ENCODE measurements at regions not wholly inside any gene's neighbourhood (a gene's known extent, or its start where the extent isn't known, plus 50 kb on each side); places are given as distances from the start of the nearest gene placed in this dataset.

DNA sequence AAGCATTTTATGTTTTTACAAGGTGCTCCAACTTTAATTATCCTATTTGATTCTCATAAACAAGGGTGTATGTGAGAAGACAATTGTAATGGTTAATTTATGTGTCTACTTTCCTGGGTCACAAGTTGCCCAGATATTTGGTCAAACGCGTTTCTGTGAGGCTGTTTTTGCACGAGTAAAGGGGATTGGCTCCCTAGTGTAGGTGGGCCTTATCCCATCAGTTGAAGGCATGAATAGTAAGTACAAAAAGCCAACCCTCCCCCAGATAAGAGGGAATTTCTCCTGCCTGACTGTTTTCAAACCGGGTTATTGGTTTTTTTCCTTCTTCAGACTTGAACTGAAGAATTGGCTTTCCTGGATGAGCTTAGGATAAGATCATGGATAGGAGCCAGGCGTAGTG is 224.0 kb upstream of the NCKAP5 start:
- H3K4me3 ChIP-seq: no peak overlapping the region
- intact Hi-C loops (cut with DNase I; ENCODE audit: low total_unique reads): no loop called here
- TF ChIP-seq POLR2A (IDR thresholded peaks at IDR 0.05) (no peak), EP300 (IDR thresholded peaks at IDR 0.05; ENCODE audit: low read depth) (no peak)
- TF ChIP-seq, protein P1, sequence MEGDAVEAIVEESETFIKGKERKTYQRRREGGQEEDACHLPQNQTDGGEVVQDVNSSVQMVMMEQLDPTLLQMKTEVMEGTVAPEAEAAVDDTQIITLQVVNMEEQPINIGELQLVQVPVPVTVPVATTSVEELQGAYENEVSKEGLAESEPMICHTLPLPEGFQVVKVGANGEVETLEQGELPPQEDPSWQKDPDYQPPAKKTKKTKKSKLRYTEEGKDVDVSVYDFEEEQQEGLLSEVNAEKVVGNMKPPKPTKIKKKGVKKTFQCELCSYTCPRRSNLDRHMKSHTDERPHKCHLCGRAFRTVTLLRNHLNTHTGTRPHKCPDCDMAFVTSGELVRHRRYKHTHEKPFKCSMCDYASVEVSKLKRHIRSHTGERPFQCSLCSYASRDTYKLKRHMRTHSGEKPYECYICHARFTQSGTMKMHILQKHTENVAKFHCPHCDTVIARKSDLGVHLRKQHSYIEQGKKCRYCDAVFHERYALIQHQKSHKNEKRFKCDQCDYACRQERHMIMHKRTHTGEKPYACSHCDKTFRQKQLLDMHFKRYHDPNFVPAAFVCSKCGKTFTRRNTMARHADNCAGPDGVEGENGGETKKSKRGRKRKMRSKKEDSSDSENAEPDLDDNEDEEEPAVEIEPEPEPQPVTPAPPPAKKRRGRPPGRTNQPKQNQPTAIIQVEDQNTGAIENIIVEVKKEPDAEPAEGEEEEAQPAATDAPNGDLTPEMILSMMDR (IDR thresholded peaks at IDR 0.05): no peak
- H3K27me3 ChIP-seq: no peaks in the 10 kb centered on the region
- H3K27ac ChIP-seq: no peak overlapping the region
- H3K9me3 ChIP-seq: peaks cover 3 to 15% of the 10 kb centered on the region in 2 donors
- H3K4me1 ChIP-seq: no peaks in the 10 kb centered on the region
- no peaks in the 10 kb centered on the region for H3K36me3 ChIP-seq
- 80 to 95% methylated on average over 4 to 5 of the region's 5 CpGs for WGBS, 2 donors (ENCODE audit: low coverage in 1 of 2)
- in situ Hi-C loops (cut with MboI; ENCODE audit: low pct_ligation_motif_present in 1 of 4, low pct_unique_long_range_greater_than_20kb in 1 of 4, low sequenced_read_pairs in 3 of 4): no loop called here
- no peak for DNase-seq

- Histone ChIP-seq H3K27ac (no peak overlapping the region), H3K36me3 (no peaks in the 10 kb centered on the region), H3K9me3 (peaks cover 6 to 18% of the 10 kb centered on the region in 2 donors), H3K4me1 (no peaks in the 10 kb centered on the region), H3K27me3 (no peaks in the 10 kb centered on the region), H3K4me3 (no peak overlapping the region)
- WGBS, 2 donors (ENCODE audit: low coverage in 1 of 2): 89 to 90% methylated on average over 1 of the region's 1 CpG
- in situ Hi-C loops (cut with MboI; ENCODE audit: low pct_ligation_motif_present in 1 of 4, low pct_unique_long_range_greater_than_20kb in 1 of 4, low sequenced_read_pairs in 3 of 4) (no loop called here), intact Hi-C loops (cut with DNase I; ENCODE audit: low total_unique reads) (no loop called here)
- DNase-seq: no peak
- TF ChIP-seq EP300 (IDR thresholded peaks at IDR 0.05; ENCODE audit: low read depth) (no peak), POLR2A (IDR thresholded peaks at IDR 0.05) (no peak), POLR2AphosphoS5 (IDR thresholded peaks at IDR 0.05) (no peak)
- TF ChIP-seq, protein P1 (IDR thresholded peaks at IDR 0.05): no peak
These were observed 225.9 kb upstream of the NCKAP5 start for GRCh38 chr2:133794114-133794513.

DNA sequence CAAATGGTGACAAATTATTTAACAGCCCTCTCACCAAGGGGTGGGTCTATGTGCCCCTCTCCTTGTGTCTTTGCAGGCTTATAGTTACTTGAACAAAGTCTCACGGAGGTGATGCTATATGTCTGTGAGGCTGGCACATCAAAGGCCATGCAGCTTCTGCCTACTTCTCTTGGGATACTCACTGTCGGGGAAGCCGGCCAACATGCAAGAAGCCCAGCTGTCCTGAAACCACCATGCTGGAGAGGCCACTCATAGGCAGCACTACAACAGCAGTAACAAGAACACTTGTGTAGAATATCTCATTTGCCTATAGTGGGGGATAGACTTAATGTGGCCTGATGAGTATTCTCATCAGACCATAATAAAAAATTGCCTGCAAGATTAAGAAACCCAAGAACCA is 233.7 kb upstream of the NCKAP5 start:
- Histone ChIP-seq H3K27me3 (no peaks in the 10 kb centered on the region), H3K36me3 (no peaks in the 10 kb centered on the region), H3K4me3 (no peak overlapping the region), H3K4me1 (no peaks in the 10 kb centered on the region), H3K27ac (no peak overlapping the region), H3K9me3 (peaks cover 5% of the 10 kb centered on the region in 2 donors)
- 80 to 91% methylated on average over 1 to 2 of the region's 3 CpGs for WGBS, 2 donors (ENCODE audit: low coverage in 1 of 2)
- intact Hi-C loops (cut with DNase I; ENCODE audit: low total_unique reads): no loop called here
- in situ Hi-C loops (cut with MboI; ENCODE audit: low pct_ligation_motif_present in 1 of 4, low pct_unique_long_range_greater_than_20kb in 1 of 4, low sequenced_read_pairs in 3 of 4): no loop called here
- TF ChIP-seq, protein P1 (IDR thresholded peaks at IDR 0.05): no peak
- TF ChIP-seq POLR2A (IDR thresholded peaks at IDR 0.05) (no peak), EP300 (IDR thresholded peaks at IDR 0.05; ENCODE audit: low read depth) (no peak)
- DNase-seq: no peak

DNA sequence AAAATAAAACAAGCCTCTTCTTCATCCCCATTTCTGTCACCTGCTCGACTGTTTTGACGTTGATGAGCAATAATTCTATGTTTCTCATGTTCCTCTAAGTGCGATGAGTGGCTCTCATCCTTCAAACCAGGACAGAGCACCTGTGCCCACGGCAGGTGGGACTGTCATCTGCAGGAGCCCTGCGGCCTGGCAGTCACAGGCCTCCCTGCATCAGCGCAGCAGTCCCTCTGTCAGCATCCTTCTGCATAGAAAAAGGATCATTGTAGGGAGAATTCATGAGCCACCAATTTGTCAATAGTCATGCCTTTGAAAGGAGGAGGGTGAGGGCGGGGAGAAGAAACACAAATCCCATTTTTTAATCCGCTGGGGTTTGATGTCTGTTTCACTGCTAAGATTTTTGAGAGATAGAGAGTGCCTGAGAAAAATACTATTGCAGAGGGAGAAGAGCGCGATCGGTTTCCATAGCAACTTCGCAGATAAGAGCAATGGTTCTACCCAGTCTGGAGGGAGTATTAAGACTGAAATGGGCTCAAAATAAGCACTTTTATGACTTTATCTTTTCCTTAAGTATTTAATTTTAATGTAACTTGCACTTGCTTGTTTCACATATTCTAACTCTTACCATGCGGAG is 234.3 kb upstream of the NCKAP5 start:
- no peaks in the 10 kb centered on the region for H3K4me1 ChIP-seq
- no peak overlapping the region for H3K4me3 ChIP-seq
- H3K36me3 ChIP-seq: no peaks in the 10 kb centered on the region
- 84 to 89% methylated on average over 11 to 13 of the region's 13 CpGs for WGBS, 2 donors (ENCODE audit: low coverage in 1 of 2)
- H3K9me3 ChIP-seq: no peaks in the 10 kb centered on the region
- intact Hi-C loops (cut with DNase I; ENCODE audit: low total_unique reads): no loop called here
- H3K27ac ChIP-seq: no peak overlapping the region
- no peak for DNase-seq
- TF ChIP-seq POLR2AphosphoS5 (IDR thresholded peaks at IDR 0.05): no peak
- TF ChIP-seq EP300 (IDR thresholded peaks at IDR 0.05; ENCODE audit: low read depth): no peak
- TF ChIP-seq POLR2A (IDR thresholded peaks at IDR 0.05): no peak
- TF ChIP-seq, protein P1 (IDR thresholded peaks at IDR 0.05): no peak
- in situ Hi-C loops (cut with MboI; ENCODE audit: low pct_ligation_motif_present in 1 of 4, low pct_unique_long_range_greater_than_20kb in 1 of 4, low sequenced_read_pairs in 3 of 4): no loop called here
- H3K27me3 ChIP-seq: no peaks in the 10 kb centered on the region
